Activated naive CD8-positive, alpha-beta T cell treated with anti-CD3 and anti-CD28 coated beads for 36 hours (primary cell): ENCODE measurements at regions not wholly inside any gene's neighbourhood (a gene's known extent, or its start where the extent isn't known, plus 50 kb on each side); places are given as distances from the start of the nearest gene placed in this dataset.

ENCODE experiments used
- DNase-seq: peaks from one replicate; pipeline ENCODE4 v3.0.0; 2021
- H3K27ac Mint-ChIP-seq: one replicate; pipeline ENCODE4 v1.8.0; 2022; ENCODE audit warnings: mild to moderate bottlenecking, moderate library complexity, mixed read lengths
- H3K27me3 Mint-ChIP-seq: one replicate; pipeline ENCODE4 v1.8.0; 2022; ENCODE audit warnings: mild to moderate bottlenecking, mixed read lengths
- H3K36me3 Mint-ChIP-seq: one replicate; pipeline ENCODE4 v1.8.0; 2021; ENCODE audit warnings: mild to moderate bottlenecking, mixed read lengths
- H3K4me1 Mint-ChIP-seq: one replicate; pipeline ENCODE4 v1.8.0; 2021; ENCODE audit warnings: mixed read lengths
- H3K4me3 Mint-ChIP-seq: one replicate; pipeline ENCODE4 v1.8.0; 2022; ENCODE audit warnings: mild to moderate bottlenecking, moderate library complexity, mixed read lengths
- H3K9me3 Mint-ChIP-seq: one replicate; pipeline ENCODE4 v1.8.0; 2022; ENCODE audit warnings: mixed read lengths

DNA sequence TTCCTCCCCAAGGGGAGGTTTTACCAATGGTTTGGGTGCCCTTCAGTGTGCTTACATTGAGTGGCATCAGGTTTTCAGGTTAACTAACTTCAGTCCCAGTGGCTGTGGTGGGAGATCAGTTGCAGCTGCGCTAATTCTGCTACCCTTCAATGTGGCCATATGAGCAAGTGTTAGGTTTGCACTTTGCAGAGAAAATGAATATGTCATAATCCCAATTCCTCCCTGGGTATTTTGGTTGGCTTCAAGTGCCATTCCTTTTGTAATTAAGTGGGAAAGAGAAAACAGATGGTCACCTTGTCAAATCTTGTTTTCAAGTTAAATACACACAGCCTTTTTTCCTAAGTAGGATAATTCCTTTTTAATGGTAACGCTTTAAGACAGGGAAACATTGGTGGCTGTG, 236.2 kb downstream of the TLE4 start:
- Mint-ChIP-seq H3K4me3 (no peak overlapping the region), H3K9me3 (no peaks in the 10 kb centered on the region), H3K27ac (no peak overlapping the region), H3K4me1 (peaks cover 12% of the 10 kb centered on the region), H3K27me3 (no peaks in the 10 kb centered on the region), H3K36me3 (no peaks in the 10 kb centered on the region)
- DNase-seq: no peak

DNA sequence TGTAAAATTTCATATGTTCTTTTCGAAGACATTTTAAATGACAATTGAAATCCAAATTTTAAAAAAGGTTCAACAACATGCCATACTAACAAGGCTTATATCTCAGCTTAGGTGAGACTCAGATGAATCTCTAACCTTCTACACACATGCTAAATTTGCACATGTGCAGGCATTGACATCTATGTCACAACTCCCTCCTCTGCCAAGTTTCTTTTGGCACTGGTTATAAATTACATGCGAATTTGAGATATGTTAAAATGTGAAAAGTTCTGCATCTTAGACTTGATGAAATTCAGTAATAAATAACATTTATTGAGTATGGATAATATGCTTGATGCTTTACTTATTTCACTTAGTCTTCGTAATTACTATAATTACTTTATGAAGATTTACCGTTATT, 234.3 kb downstream of the TLE4 start:
- Mint-ChIP-seq H3K4me1 (no peaks in the 10 kb centered on the region), H3K36me3 (no peaks in the 10 kb centered on the region), H3K9me3 (no peaks in the 10 kb centered on the region), H3K4me3 (no peak overlapping the region), H3K27me3 (no peaks in the 10 kb centered on the region), H3K27ac (no peak overlapping the region)
- DNase-seq: no peak

DNA sequence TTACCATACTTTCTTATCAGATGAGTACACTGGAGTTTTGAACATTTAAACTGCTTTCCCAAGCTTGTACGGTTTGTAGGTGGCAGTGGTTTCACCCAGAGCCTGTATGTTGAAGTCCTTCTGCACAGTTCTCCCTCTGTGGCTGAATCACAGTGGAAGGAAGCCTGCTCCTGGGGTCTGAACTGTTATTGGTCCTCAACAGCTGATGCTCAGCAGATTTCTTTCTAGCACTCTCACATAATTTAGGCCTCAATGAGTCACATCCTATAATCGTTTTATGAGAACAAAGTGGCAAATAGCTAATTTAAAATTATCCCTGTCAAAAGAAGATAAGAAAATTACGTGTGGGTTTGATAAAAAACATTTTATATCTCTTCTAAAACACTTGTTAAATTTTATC, 229.7 kb downstream of the TLE4 start:
- H3K36me3 Mint-ChIP-seq: no peaks in the 10 kb centered on the region
- no peaks in the 10 kb centered on the region for H3K9me3 Mint-ChIP-seq
- no peaks in the 10 kb centered on the region for H3K4me1 Mint-ChIP-seq
- no peak overlapping the region for H3K27ac Mint-ChIP-seq
- no peaks in the 10 kb centered on the region for H3K27me3 Mint-ChIP-seq
- no peak for DNase-seq
- no peak overlapping the region for H3K4me3 Mint-ChIP-seq

DNA sequence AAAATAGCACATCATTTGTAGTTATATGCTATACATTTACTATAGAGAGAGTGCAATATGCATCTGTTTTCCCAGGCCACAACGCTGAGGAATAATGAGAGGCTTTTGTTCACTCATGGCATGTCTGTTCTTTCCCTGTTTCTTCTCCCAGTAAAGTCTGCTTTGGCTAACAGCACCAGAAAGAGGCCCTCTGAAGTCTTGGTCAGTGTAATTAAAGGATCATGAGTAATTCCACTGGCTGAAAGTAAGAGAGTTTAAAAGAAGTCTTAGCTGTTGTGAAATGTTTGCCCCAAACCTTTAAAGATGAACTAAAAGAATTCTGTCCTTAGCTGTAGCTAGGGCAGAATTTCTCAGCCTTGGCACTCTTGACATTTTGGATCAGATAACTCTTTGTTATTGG, 228.8 kb downstream of the TLE4 start:
- no peak overlapping the region for H3K27ac Mint-ChIP-seq
- H3K36me3 Mint-ChIP-seq: no peaks in the 10 kb centered on the region
- no peaks in the 10 kb centered on the region for H3K27me3 Mint-ChIP-seq
- H3K9me3 Mint-ChIP-seq: no peaks in the 10 kb centered on the region
- no peak overlapping the region for H3K4me3 Mint-ChIP-seq
- DNase-seq: no peak
- H3K4me1 Mint-ChIP-seq: no peaks in the 10 kb centered on the region

DNA sequence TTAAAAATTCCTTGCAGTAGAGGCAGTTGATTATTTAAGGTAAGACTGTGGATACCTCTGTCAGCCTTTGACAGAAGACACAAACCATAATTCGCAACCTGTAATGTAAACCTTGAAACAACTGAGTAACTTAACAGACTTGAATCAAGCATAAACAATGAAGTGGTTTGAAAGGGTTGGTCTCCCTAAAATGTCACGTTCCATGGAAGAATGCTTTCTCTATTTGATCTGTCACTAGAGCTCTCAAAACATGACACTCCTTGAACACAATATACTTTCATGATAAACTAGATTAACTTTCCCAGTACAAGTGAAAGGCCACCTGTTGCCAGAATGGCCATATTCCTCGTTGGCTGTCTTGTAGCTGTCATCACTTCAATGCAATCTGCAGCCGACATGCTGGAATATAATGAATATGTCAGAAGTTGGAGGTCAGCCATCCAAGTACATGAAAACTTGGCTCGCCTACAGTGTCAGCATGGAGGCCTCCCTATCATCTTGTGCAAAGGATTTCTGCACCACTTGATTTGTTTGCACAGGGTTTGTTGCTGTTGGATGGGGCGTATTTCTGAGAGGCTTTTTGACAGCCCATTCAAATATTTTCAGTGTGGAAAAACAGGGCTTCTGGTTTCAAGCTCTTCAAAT, 228.0 kb downstream of the TLE4 start:
- H3K4me3 Mint-ChIP-seq: no peak overlapping the region

DNA sequence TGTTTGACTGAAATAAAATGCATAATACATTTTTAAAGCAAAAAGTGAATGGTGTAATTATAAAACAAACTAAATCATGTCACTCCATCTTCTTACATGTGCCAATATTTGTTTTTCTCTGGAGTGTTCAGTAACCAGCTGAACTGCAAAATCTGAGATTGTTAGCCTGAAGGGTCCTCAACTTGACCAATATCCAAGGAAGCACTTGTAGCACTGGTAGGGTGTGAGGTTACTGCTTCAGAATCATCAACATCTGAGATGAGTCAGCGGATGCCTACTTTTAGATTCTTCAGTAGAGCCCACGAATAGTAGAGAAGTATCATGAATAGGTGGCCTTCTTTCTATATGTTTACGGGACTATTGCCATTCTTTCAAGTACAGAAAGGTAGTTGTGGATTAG, 226.7 kb downstream of the TLE4 start:
- no peak overlapping the region for H3K27ac Mint-ChIP-seq
- H3K27me3 Mint-ChIP-seq: no peaks in the 10 kb centered on the region
- DNase-seq: no peak
- no peaks in the 10 kb centered on the region for H3K4me1 Mint-ChIP-seq
- no peaks in the 10 kb centered on the region for H3K36me3 Mint-ChIP-seq
- no peaks in the 10 kb centered on the region for H3K9me3 Mint-ChIP-seq
- no peak overlapping the region for H3K4me3 Mint-ChIP-seq

More for the DNA sequence above, 228.0 kb downstream of the TLE4 start:
- Mint-ChIP-seq H3K4me1 (no peaks in the 10 kb centered on the region), H3K36me3 (no peaks in the 10 kb centered on the region), H3K27ac (no peak overlapping the region), H3K9me3 (no peaks in the 10 kb centered on the region), H3K27me3 (no peaks in the 10 kb centered on the region)
- no peak for DNase-seq

DNA sequence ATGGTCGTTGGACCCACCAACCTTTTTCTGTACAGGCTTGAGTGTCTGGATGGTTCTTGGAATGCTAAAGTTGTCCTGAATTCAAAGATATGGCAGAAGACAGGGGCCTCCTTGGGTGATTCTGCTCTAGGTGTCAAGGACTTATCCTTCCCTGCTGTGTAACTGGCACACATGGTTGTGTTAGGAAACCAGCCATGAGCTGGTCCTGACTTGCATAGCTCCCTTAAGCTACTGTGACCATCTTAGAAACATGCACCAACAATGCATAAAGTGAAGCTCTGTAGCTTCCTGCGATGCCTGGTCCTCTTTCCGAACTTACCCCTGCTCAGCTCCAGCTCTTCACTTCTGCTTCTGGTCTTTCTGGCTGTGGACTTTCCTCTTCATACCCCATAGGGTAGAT, 224.6 kb downstream of the TLE4 start:
- H3K4me1 Mint-ChIP-seq: no peaks in the 10 kb centered on the region
- no peak overlapping the region for H3K4me3 Mint-ChIP-seq
- H3K9me3 Mint-ChIP-seq: no peaks in the 10 kb centered on the region
- H3K36me3 Mint-ChIP-seq: no peaks in the 10 kb centered on the region
- DNase-seq: no peak
- no peaks in the 10 kb centered on the region for H3K27me3 Mint-ChIP-seq
- no peak overlapping the region for H3K27ac Mint-ChIP-seq

DNA sequence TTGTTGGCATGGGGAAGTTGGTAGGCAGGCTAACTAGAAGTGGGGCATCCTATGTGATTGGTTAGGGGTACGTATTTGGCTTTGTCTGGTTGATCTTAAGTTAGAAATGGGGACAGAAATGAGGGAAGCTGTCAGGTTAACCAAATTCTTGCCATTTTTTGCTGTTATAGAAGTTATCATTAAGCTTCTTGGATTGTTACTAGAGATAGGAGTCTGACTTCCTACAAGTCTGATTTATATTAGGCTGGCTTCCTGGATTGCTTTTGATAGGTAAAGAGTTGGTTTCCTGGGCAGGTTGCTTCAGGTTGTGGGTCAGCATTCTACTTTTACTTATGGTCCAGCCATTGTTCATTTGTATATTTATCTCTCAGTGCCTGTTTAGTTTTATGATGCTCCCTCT, 216.9 kb downstream of the TLE4 start:
- no peak overlapping the region for H3K4me3 Mint-ChIP-seq
- H3K4me1 Mint-ChIP-seq: no peaks in the 10 kb centered on the region
- DNase-seq: no peak
- no peak overlapping the region for H3K27ac Mint-ChIP-seq
- peaks cover 1% of the 10 kb centered on the region for H3K36me3 Mint-ChIP-seq
- H3K27me3 Mint-ChIP-seq: no peaks in the 10 kb centered on the region
- H3K9me3 Mint-ChIP-seq: peaks cover 12% of the 10 kb centered on the region

DNA sequence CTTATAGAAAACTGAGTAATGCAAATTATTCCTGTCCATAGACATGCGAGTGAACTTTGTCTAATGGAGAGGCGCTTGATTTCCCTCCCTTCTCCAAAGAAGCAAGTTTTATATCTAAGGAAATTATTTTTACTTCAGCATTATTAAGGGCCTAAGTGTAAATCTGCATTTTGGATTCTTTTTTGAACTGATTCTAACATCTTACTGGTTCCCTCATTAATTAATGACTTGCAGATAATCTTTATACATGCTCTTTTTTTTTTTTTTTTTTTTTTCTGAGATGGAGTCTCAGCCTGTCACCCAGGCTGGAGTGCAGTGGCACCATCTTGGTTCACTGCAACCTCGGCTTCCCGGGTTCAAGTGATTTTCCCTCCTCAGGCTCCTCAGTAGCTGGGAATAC, 209.5 kb downstream of the TLE4 start:
- Mint-ChIP-seq H3K36me3 (peaks cover 3% of the 10 kb centered on the region), H3K4me3 (no peak overlapping the region), H3K27ac (no peak overlapping the region), H3K9me3 (no peaks in the 10 kb centered on the region), H3K4me1 (no peaks in the 10 kb centered on the region), H3K27me3 (peaks cover 2% of the 10 kb centered on the region)
- DNase-seq: no peak

DNA sequence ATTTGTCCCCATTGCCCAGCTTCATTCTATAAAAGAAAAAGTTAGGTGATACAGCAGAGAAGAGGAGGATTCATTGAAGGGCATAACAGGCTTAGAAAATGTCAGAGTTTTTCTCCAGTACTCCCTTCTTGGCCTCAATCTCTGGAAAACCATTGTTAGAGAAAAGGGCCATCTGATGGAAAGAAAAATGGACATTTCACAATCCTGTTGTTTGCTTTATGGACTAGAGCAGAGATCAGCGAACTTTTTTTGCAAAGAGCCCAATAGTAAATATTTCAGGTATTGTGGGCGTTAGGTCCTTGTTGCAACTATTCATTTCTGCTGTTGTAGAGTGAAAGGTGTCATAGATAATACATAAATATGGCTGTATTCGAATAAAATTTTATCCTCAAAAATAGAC, 208.8 kb downstream of the TLE4 start:
- no peaks in the 10 kb centered on the region for H3K9me3 Mint-ChIP-seq
- DNase-seq: no peak
- H3K36me3 Mint-ChIP-seq: peaks cover 3% of the 10 kb centered on the region
- H3K27me3 Mint-ChIP-seq: peaks cover 2% of the 10 kb centered on the region
- no peak overlapping the region for H3K4me3 Mint-ChIP-seq
- no peak overlapping the region for H3K27ac Mint-ChIP-seq
- H3K4me1 Mint-ChIP-seq: no peaks in the 10 kb centered on the region

DNA sequence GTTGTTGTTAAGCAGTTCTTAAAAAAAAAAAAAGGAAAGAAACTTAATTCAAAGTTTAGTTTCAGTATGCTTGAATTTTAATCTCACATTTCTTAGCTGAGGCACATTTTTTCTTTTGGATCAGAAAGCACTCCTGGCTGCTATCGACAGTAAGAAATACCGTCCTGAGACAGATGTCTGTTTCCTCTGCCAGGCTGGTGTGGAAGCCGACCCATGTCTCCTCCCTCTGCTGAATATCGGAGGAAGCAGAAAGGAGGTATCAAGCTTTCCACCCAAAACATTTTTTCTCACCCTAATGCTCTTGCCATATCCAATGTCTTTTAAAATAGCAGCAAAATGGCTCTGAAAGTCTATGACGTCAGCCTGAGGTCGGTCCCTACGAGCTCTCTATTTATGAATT, 208.1 kb downstream of the TLE4 start:
- Mint-ChIP-seq H3K4me1 (no peaks in the 10 kb centered on the region), H3K36me3 (peaks cover 3% of the 10 kb centered on the region), H3K9me3 (no peaks in the 10 kb centered on the region), H3K27ac (no peak overlapping the region), H3K27me3 (peaks cover 2% of the 10 kb centered on the region), H3K4me3 (no peak overlapping the region)
- DNase-seq: no peak

DNA sequence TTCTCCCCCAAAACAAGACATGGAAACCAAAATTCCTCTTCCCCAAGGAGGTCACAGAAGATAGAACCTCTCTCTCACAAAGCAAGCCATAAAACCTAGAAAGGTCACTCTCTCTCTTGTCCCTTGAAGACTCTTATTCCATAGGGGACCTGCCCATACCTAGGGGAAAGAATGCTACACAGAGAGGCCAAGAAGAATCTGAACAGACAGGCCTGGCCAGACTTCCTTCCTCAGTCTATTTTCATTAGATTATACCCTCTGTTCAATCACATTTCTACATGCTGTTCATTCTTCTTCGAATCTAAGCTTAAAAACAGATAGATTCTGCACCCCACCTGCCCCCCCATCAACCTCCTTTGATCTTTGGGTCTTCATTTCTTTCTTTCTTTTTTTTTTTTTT, 206.8 kb downstream of the TLE4 start:
- Mint-ChIP-seq H3K4me3 (no peak overlapping the region), H3K27me3 (peaks cover 2% of the 10 kb centered on the region), H3K4me1 (no peaks in the 10 kb centered on the region)

DNA sequence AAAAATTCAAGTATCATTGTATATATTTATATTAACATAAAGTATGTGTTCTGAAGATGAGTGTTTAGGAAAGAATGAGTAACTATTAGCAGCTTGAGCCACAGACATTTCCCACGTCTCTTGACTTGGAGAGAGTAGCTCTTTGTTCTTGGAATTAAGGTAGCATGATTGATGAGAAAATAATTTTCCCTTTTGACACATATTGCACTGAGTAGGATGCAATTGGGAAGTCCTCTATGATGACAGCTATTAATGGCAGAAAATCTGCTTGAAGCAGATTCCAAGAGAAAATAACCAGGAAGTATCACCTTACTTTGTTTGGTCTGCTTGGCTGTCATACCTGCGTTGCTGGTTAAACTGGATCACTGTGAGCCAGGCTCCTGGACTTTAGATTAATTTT, 204.8 kb downstream of the TLE4 start:
- no peaks in the 10 kb centered on the region for H3K36me3 Mint-ChIP-seq
- H3K27me3 Mint-ChIP-seq: no peaks in the 10 kb centered on the region
- no peaks in the 10 kb centered on the region for H3K9me3 Mint-ChIP-seq
- no peak overlapping the region for H3K4me3 Mint-ChIP-seq
- no peak for DNase-seq
- no peak overlapping the region for H3K27ac Mint-ChIP-seq
- no peaks in the 10 kb centered on the region for H3K4me1 Mint-ChIP-seq

More for the DNA sequence above, 206.8 kb downstream of the TLE4 start:
- Mint-ChIP-seq H3K9me3 (no peaks in the 10 kb centered on the region), H3K27ac (no peak overlapping the region), H3K36me3 (peaks cover 3% of the 10 kb centered on the region)
- no peak for DNase-seq
